Gastroesophageal sphincter (tissue), 4 donors: ENCODE measurements at regions not wholly inside any gene's neighbourhood (a gene's known extent, or its start where the extent isn't known, plus 50 kb on each side); places are given as distances from the start of the nearest gene placed in this dataset.

Experiments used
- ATAC-seq: fragments of 150-250 bp; one replicate; pipeline ENCODE4 v1.9.1; 2016; ENCODE audit warnings: mild to moderate bottlenecking, moderate library complexity
- H3K27ac ChIP-seq, 4 donors: fragments of 200-600 bp; sonication (generic) in 3 of 4; 1 replicate in 3 of 4; 2 replicates in 1 of 4; pipeline ENCODE4 v1.5.1; 2016 to 2019
- H3K27me3 ChIP-seq: fragments of 200-600 bp; sonication (generic); one replicate; pipeline ENCODE4 v1.5.1; 2019
- H3K36me3 ChIP-seq, 2 donors: fragments of 200-600 bp; sonication (generic); one replicate each; pipeline ENCODE4 v1.5.1; 2019; ENCODE audit warnings: control low read depth in 1 of 2
- H3K4me1 ChIP-seq, 3 donors: fragments of 200-600 bp; sonication (generic); 1 replicate in 2 of 3; 2 replicates in 1 of 3; pipeline ENCODE4 v1.5.1; 2016 to 2019; ENCODE audit warnings: control low read depth in 2 of 3
- H3K4me3 ChIP-seq, 2 donors: fragments of 200-600 bp; sonication (generic); one replicate each; pipeline ENCODE4 v1.5.1; 2019; ENCODE audit warnings: mild to moderate bottlenecking in 1 of 2, moderate library complexity in 1 of 2
- H3K9me3 ChIP-seq, 3 donors: fragments of 200-600 bp; sonication (generic); one replicate each; pipeline ENCODE4 v1.5.1; 2017 to 2019; ENCODE audit warnings: control low read depth in 2 of 3
- EP300 ChIP-seq: sonication (generic); formaldehyde crosslinking; IDR thresholded peaks from one replicate; pipeline ENCODE4 v1.6.1; 2017; ENCODE audit warnings: antibody characterized with exemption, mild to moderate bottlenecking
- POLR2A ChIP-seq, 2 donors: fragments of 450-650 bp; IDR thresholded peaks; one replicate each; pipeline ENCODE4 v1.6.1; 2017; ENCODE audit warnings: antibody characterized with exemption in 2 of 2, mild to moderate bottlenecking in 2 of 2, moderate library complexity in 1 of 2
- POLR2AphosphoS5 ChIP-seq: sonication (generic); formaldehyde crosslinking; IDR thresholded peaks from one replicate; pipeline ENCODE4 v1.6.1; 2017; ENCODE audit warnings: antibody characterized with exemption
- WGBS, 2 donors: methylation state at CpG; one replicate each; pipeline ENCODE4 v1.1.5; 2018; ENCODE audit warnings: low coverage in 1 of 2; 5-methylcytosine and 5-hydroxymethylcytosine counted together
- small RNA-seq, 4 donors: library from RNA; depleted of rRNA; stranded (forward); fragments of <200 nt; gene quantifications; one replicate each; pipeline ENCODE3, GENCODE V24; 2016
- TF ChIP-seq, protein P1 (sequence below), 4 experiments: fragments of 200-600 bp in 2 of 4; fragments of 450-650 bp in 2 of 4; sonication (generic) in 1 of 4; IDR thresholded peaks; one replicate each; pipeline ENCODE4 v1.5.1; 2017 to 2019; ENCODE audit warnings: antibody characterized with exemption in 4 of 4, mild to moderate bottlenecking in 2 of 4, moderate library complexity in 2 of 4

DNA sequence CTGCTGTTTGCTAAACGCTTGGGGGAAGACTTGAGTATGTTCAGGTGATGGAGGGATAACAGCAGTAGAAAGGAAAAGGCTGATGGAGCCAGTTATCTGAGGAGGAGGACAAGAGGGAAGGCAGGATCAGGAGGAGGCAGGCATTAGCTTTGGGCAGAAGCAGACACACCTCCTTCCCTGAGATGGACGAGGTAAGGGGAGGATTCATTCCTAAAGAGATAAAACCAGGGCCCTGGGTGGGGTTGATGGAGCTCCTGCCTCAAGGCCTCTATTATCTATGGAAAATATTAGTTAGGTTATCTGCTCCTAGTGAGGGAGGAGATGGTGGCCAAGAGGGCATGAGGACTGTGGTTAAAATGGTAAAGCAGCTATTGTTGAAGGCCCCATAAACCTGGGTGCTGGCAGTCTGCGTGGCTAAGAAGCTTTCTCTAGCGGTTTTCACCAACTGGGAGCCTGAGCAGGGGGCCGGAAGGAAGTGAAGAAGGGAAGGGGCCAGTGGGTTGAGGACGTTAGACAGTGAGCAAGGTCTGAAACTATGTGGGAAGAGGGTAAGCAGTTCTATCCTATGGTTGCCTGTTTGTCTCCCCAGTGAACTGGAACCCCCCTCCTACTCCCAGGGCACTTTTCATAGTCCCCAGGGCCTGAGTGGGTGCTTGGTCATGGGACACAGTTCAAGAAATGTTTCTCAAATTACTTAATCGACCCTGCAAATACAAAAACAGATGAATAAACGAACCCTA is 56.6 kb upstream of the HK2 start:
- no peaks in the 10 kb centered on the region for H3K27me3 ChIP-seq
- H3K4me1 ChIP-seq: peaks cover 0 to 16% (median 2%) of the 10 kb centered on the region in 3 donors
- H3K36me3 ChIP-seq: no peaks in the 10 kb centered on the region
- no peak overlapping the region for H3K4me3 ChIP-seq
- no peaks in the 10 kb centered on the region for H3K9me3 ChIP-seq
- no peak overlapping the region for H3K27ac ChIP-seq
- TF ChIP-seq, protein P1, sequence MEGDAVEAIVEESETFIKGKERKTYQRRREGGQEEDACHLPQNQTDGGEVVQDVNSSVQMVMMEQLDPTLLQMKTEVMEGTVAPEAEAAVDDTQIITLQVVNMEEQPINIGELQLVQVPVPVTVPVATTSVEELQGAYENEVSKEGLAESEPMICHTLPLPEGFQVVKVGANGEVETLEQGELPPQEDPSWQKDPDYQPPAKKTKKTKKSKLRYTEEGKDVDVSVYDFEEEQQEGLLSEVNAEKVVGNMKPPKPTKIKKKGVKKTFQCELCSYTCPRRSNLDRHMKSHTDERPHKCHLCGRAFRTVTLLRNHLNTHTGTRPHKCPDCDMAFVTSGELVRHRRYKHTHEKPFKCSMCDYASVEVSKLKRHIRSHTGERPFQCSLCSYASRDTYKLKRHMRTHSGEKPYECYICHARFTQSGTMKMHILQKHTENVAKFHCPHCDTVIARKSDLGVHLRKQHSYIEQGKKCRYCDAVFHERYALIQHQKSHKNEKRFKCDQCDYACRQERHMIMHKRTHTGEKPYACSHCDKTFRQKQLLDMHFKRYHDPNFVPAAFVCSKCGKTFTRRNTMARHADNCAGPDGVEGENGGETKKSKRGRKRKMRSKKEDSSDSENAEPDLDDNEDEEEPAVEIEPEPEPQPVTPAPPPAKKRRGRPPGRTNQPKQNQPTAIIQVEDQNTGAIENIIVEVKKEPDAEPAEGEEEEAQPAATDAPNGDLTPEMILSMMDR (IDR thresholded peaks at IDR 0.05): no peak
- TF ChIP-seq POLR2AphosphoS5 (no peak), EP300 (no peak), POLR2A (IDR thresholded peaks at IDR 0.05) (no peak)
- 81 to 92% methylated on average over 6 to 8 of the region's 8 CpGs for WGBS, 2 donors
- ATAC-seq: no peak

DNA sequence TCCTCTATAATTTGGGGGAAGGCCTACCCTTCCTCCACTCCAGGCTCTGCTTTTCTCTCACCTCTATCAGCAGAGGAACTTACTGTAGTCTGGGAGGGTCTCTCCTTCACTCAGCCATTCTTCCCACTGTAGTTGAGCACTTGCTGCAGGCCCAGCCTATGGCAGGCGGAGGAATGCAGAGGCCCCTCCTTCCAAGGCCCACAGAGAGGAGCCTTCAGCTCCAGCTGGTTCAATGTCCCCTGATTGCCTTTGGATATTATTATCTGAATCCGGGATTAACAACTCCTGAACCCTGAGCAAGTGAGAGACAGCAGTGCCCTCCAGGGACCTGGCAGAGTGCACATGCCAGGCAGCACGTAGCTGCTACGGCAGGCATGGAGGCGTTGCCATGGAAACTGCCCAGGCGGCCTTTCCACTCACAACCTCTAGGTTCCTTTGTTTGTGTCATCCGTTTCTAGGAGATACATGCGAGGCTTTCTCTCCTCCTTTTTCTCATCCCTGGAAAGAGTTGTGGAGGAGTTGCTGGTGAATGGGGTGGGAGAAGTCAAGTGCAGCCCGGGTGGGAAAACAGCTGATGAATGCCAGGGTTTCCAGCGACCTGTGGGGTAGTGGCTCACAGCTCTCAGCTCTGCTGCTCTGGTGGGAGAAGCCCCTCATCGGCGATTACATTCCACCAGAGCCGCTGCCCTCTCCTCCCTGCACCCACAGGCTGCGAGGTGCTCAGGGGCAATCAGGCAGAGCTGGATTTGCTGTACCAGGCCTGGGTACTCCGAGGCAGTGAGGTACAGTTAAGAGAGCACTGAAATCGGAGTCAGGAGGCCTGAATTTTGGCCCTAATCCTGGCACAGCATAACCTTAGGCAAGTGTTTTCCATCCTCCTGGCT is 55.3 kb upstream of the HK2 start:
- no peak overlapping the region for H3K4me3 ChIP-seq

DNA sequence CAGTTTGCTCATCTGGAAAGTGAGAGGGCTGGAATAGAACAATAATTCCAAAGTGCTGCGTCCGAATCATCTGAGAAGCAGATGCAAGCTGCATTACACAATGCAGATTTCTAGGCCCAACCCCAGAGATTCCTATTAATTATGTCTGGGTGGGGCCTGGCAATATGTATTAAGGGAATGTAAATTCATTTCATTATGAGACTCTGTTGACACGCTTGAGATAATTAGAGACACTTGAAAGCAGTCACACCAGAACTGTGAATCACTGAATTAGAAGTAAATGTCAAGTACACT is 54.7 kb upstream of the HK2 start:
- Histone ChIP-seq H3K27me3 (no peaks in the 10 kb centered on the region), H3K9me3 (no peaks in the 10 kb centered on the region), H3K4me3 (no peak overlapping the region), H3K27ac (no peak overlapping the region), H3K36me3 (no peaks in the 10 kb centered on the region), H3K4me1 (peaks cover 0 to 14% (median 0%) of the 10 kb centered on the region in 3 donors)
- ATAC-seq: no peak
- TF ChIP-seq POLR2AphosphoS5 (no peak), POLR2A (IDR thresholded peaks at IDR 0.05) (no peak)
- TF ChIP-seq, protein P1 (IDR thresholded peaks at IDR 0.05): no peak
- 87 to 94% methylated on average over 1 to 2 of the region's 3 CpGs for WGBS, 2 donors

More for the DNA sequence above, 55.3 kb upstream of the HK2 start:
- ATAC-seq: peak; percentile 51
- H3K9me3 ChIP-seq: no peaks in the 10 kb centered on the region
- no peaks in the 10 kb centered on the region for H3K36me3 ChIP-seq
- 21 to 23% methylated on average over 7 to 9 of the region's 16 CpGs for WGBS, 2 donors
- H3K27ac ChIP-seq: no peak overlapping the region
- H3K4me1 ChIP-seq: peaks cover 0 to 14% (median 0%) of the 10 kb centered on the region in 3 donors
- TF ChIP-seq EP300 (no peak), POLR2A (IDR thresholded peaks at IDR 0.05) (no peak), POLR2AphosphoS5 (no peak)
- TF ChIP-seq, protein P1 (IDR thresholded peaks at IDR 0.05): no peak
- H3K27me3 ChIP-seq: no peaks in the 10 kb centered on the region

DNA sequence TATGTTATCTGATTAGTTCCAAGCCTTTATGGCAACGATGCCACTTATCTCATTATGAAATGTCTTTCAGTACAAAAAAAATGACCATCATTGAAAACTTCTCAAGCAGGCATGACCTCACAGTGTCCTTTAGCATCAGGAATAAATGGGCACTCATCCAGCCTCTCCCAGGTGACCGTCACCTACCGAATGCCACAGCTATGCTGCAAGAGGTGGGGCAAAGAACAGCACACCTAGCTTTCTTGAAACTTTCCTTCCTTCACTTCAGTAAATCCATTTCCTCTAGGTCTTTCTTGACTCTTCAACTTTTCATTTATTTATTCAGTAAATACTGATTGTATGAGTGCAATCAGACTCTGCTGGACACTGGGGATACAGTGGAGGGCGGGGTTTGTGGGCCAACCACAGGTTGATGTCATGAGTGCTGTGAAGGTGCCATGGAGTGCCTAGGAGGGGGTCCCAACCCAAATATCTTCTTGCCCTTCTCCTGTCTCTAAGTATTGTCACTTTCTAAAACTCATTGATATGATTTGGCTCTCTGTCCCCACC is 54.3 kb upstream of the HK2 start:
- H3K9me3 ChIP-seq: no peaks in the 10 kb centered on the region
- no peaks in the 10 kb centered on the region for H3K27me3 ChIP-seq
- no peak for ATAC-seq
- peaks cover 0 to 14% (median 0%) of the 10 kb centered on the region in 3 donors for H3K4me1 ChIP-seq
- WGBS, 2 donors: 38 to 68% methylated on average over 2 to 4 of the region's 4 CpGs
- no peak overlapping the region for H3K27ac ChIP-seq
- TF ChIP-seq, protein P1 (IDR thresholded peaks at IDR 0.05): no peak
- TF ChIP-seq POLR2A (IDR thresholded peaks at IDR 0.05) (no peak), POLR2AphosphoS5 (no peak), EP300 (no peak)
- H3K36me3 ChIP-seq: no peaks in the 10 kb centered on the region
- no peak overlapping the region for H3K4me3 ChIP-seq

Small RNA genes in the stretch of these regions (small RNA-seq; reads per million reads assigned to genes)
- gene AC007387.1: 0 reads per million in 4 donors
